GM20000 (cell line): ENCODE measurements at regions not wholly inside any gene's neighbourhood (a gene's known extent, or its start where the extent isn't known, plus 50 kb on each side); places are given as distances from the start of the nearest gene placed in this dataset.

Source experiments
- DNase-seq: peaks from one replicate; pipeline ENCODE4 v3.0.0; 2012; ENCODE audit warnings: low spot score
- TF ChIP-seq, protein P1 (sequence below): IDR thresholded peaks from 2 replicates; pipeline ENCODE4 v1.5.1; 2012; ENCODE audit warnings: mild to moderate bottlenecking, control low read depth; ENCODE audit errors: extremely low read depth, missing control alignments

DNA sequence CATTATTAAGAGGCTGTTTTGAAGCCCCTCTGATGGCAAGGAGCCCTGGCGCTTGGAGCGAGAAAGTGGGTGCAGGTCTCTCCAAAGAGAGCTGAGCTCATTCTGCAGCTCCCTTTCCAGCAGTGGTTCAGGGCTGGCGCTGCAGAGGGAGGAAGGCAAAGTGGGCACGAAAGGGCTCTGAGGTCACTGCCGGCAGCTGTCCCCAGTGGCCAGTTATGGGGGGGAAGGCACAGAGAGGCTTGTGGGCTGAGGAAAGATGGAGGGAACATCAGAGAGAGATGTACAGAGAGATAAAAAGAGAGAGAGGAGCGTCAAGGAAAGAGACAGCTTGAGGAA, 75.2 kb upstream of the TBX5 start:
- TF ChIP-seq, protein P1, sequence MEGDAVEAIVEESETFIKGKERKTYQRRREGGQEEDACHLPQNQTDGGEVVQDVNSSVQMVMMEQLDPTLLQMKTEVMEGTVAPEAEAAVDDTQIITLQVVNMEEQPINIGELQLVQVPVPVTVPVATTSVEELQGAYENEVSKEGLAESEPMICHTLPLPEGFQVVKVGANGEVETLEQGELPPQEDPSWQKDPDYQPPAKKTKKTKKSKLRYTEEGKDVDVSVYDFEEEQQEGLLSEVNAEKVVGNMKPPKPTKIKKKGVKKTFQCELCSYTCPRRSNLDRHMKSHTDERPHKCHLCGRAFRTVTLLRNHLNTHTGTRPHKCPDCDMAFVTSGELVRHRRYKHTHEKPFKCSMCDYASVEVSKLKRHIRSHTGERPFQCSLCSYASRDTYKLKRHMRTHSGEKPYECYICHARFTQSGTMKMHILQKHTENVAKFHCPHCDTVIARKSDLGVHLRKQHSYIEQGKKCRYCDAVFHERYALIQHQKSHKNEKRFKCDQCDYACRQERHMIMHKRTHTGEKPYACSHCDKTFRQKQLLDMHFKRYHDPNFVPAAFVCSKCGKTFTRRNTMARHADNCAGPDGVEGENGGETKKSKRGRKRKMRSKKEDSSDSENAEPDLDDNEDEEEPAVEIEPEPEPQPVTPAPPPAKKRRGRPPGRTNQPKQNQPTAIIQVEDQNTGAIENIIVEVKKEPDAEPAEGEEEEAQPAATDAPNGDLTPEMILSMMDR, result no peak
- no peak for DNase-seq

DNA sequence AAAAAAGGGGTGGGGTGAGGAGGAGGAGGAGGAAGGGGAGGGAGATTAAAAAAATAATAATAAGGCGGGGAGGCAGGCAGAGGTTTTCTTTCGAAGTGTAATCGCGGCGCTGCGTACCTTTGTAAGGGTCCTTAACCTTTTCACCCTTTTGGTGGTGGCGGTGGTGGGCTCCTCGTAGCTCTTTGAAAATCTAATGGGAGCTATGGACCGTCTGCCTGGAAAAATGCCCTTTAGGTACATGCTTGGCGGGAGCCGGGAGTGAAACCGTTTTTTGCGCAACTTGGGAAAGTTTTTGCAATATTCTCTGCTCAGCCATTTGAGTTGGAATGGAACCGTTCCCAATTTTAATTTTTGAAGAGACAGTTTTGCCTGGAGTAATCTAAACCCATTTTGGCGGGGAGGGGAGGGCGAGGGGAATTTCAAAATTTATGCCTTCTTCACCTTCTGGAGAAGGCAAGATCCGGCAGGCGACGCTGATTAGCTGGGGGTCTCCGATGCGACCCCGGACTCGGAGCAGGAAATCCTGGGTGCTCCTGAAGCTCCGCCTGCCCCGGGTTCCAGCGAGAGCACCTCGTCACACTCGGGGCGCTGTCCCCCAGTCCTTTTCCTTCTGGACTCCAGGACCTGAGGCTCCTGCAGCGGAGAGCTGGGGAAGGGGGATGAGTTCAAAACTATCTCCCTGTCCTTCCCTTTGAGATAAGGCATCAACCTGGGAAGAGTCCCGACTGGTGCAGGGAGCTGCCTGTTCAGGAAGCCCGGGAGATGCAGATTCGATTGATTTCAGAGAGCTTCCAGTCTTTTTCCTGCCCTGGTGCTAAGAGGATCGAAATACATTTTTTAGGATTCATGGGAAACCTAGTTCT, 74.6 kb upstream of the TBX5 start:
- TF ChIP-seq, protein P1, result no peak
- no peak for DNase-seq

DNA sequence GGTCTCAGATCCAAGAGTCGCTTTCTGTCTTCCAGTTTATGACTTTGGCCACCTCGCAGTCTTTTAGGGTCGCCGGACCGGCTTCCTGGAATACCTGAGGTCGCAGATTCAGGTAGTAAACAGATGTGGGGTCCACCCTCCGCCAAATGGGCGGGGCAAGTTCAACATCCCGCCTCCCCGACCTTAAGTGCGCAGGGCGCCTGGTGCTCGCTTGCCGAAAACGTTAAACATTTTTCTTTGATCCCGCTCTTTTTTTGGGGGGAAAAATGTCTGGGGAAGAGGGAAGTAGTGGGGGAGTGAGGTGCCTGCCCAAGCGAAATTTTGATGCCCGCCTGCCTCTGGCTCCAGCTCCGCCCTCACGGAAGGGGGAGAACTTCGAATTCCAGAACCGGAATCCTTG, 73.9 kb upstream of the TBX5 start:
- TF ChIP-seq, protein P1, result no peak
- no peak for DNase-seq

DNA sequence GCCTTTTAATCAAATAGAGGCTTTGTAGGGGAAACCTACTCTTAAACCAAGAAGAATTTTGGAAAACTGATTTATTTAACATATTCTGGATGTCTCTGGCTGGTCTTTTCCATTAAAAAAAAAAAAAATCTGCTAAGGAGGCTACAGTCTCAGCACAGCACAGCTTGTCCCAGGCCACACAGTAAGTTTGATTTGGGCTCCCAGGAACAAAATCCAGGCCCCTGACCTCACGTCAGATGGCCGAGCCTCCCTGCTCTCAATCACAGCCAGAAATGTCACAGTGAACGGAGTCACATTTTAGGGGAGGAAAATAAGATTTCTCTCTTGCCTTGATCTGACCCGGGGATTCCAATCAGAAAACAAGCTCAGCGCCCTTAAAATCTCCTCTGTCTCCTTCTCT, 72.9 kb upstream of the TBX5 start:
- TF ChIP-seq, protein P1, result no peak
- no peak for DNase-seq

- DNase-seq, result no peak
- TF ChIP-seq, protein P1, result no peak
These were observed 72.0 kb upstream of the TBX5 start for GRCh38 chr12:114477989-114478395.

GRCh38 chr12:114476159-114476558, 70.2 kb upstream of the TBX5 start:
- no peak for DNase-seq
- TF ChIP-seq, protein P1, result no peak

- TF ChIP-seq, protein P1, result no peak
- no peak for DNase-seq
These were observed 67.8 kb upstream of the TBX5 start for GRCh38 chr12:114473717-114474116.
